ENCODE measurements at regions not wholly inside any gene's neighbourhood (a gene's known extent, or its start where the extent isn't known, plus 50 kb on each side); places are given as distances from the start of the nearest gene placed in this dataset.

DNA sequence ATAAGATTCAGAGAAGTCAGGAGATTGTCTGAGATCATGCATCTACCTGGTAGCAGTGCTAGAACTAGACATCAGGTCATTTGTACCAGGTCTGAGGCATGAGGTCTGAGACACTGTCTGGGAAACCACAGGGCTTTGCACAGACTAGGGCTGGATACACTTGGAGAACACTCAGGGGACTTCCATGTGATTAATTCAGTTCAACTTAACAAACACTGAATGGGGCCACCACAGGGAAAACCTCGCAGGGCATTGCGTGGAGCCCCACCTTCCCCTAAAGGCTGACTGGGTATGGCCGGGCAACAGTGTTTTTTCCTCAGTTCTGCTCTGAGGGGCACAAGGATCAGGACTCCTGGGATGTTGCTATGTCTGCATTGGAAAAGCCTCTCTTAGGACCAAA lies 86.5 kb upstream of the WARS2 start:
- DNase-seq (ENCODE audit: low read depth) = no peak
- TF ChIP-seq, protein P1, sequence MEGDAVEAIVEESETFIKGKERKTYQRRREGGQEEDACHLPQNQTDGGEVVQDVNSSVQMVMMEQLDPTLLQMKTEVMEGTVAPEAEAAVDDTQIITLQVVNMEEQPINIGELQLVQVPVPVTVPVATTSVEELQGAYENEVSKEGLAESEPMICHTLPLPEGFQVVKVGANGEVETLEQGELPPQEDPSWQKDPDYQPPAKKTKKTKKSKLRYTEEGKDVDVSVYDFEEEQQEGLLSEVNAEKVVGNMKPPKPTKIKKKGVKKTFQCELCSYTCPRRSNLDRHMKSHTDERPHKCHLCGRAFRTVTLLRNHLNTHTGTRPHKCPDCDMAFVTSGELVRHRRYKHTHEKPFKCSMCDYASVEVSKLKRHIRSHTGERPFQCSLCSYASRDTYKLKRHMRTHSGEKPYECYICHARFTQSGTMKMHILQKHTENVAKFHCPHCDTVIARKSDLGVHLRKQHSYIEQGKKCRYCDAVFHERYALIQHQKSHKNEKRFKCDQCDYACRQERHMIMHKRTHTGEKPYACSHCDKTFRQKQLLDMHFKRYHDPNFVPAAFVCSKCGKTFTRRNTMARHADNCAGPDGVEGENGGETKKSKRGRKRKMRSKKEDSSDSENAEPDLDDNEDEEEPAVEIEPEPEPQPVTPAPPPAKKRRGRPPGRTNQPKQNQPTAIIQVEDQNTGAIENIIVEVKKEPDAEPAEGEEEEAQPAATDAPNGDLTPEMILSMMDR (IDR thresholded peaks at IDR 0.05; ENCODE audit: control insufficient read depth, insufficient read depth, low read depth, low read length, missing control alignments) = no peak
- no peak overlapping the region for H3K4me3 ChIP-seq (ENCODE audit: control insufficient read depth, low read depth, low read length)

DNA sequence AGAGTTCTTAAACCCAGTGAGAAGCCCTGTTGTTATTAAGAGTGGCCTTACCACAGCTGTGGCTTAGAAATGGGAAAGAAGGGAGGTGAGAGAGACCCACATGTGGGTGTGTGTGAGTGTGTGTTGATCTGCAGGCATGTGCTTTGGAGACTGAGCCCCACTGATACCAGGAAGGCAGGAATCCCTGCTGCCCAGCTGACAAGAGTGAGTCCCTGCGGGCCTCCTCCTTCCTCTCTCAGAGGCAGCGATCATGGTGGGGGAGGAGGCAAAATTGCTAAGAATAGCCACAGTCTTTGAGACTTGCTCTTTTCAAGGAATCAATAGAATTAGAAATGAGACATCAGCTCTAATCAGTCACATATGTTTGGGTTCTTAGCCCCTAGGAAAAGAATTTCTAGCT lies 87.0 kb upstream of the WARS2 start:
- no peak overlapping the region for H3K4me3 ChIP-seq (ENCODE audit: control insufficient read depth, low read depth, low read length)
- TF ChIP-seq, protein P1 (IDR thresholded peaks at IDR 0.05; ENCODE audit: control insufficient read depth, insufficient read depth, low read depth, low read length, missing control alignments) = no peak
- no peak for DNase-seq (ENCODE audit: low read depth)

DNA sequence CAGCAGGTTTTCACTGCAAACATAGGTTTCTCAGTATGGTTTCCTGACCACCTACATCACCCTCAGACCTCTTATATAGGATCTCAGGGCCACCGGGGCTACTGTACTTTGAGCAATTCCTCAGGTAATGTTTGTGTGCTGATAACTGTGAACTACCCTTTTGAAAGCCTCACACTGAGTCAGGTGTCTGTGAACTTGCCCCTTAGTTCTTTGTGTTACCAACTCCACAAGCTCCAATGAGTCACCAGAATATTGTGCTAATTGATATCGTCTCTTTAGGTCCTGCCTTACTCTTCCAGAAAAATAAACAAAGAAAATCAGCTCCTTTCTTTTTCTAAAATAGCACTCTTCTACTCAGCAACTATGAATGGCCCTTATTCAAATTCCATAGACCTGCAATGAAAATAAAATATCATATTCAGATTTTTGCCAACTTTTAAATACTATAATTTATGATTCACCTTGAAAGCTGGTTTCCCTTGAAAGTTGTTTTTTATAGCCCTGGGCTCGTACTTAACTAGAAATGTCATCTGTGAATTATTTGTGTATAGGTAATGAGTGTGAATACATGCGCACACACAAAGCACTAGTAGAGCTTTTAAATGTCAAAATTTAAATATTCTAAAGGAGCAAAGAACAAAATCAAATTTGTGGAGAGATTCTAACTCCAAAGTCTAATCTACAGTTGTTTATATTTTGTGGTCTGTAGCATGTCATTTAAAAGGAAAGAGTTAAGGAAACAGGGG lies 88.1 kb upstream of the WARS2 start:
- no peak for DNase-seq (ENCODE audit: low read depth)
- TF ChIP-seq, protein P1 (IDR thresholded peaks at IDR 0.05; ENCODE audit: control insufficient read depth, insufficient read depth, low read depth, low read length, missing control alignments) = no peak

DNA sequence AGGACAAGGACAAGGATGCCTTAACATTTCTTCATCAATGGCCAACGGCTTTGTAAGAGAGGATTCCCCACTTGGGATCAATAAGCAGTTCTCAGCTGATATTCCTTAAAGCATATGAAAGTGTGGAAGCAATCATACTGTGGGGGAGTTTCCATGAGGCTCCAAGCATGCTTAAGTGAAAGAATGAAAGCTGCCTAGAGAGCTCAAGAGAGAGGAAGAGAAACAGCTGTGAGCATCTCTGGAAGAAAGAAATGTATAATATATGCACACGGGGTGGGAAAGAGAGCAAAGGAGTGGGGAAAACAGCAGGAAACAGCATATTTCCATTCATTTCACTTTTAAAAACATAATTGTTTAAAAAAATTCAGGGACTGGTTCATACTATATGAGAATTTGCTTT lies 94.7 kb upstream of the WARS2 start:
- TF ChIP-seq, protein P1 (IDR thresholded peaks at IDR 0.05; ENCODE audit: control insufficient read depth, insufficient read depth, low read depth, low read length, missing control alignments) = no peak
- no peak for DNase-seq (ENCODE audit: low read depth)
- no peak overlapping the region for H3K4me3 ChIP-seq (ENCODE audit: control insufficient read depth, low read depth, low read length)

More for the DNA sequence above, 88.1 kb upstream of the WARS2 start:
- no peak overlapping the region for H3K4me3 ChIP-seq (ENCODE audit: control insufficient read depth, low read depth, low read length)

DNA sequence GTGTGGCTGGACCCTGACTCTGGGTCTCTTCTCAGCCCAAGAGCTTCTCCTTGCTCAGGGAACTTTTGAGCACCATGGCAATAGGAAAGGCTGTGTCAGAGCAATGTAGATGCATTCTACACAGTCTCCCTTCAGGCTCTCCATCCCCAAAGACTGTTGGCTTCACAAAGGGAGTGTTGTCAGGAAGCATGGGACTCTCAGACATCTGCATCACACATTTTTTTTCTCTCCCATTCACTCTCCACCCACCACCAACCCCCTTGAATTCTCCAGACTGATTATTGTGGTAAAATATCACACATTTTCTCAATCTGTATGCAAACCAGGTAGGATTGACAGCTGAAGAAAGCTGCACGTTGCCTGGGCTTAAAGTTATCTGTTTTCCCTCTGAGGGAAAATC lies 105.4 kb upstream of the WARS2 start:
- no peak overlapping the region for H3K4me3 ChIP-seq (ENCODE audit: control insufficient read depth, low read depth, low read length)
- TF ChIP-seq, protein P1 (IDR thresholded peaks at IDR 0.05; ENCODE audit: control insufficient read depth, insufficient read depth, low read depth, low read length, missing control alignments) = no peak
- DNase-seq (ENCODE audit: low read depth) = no peak

DNA sequence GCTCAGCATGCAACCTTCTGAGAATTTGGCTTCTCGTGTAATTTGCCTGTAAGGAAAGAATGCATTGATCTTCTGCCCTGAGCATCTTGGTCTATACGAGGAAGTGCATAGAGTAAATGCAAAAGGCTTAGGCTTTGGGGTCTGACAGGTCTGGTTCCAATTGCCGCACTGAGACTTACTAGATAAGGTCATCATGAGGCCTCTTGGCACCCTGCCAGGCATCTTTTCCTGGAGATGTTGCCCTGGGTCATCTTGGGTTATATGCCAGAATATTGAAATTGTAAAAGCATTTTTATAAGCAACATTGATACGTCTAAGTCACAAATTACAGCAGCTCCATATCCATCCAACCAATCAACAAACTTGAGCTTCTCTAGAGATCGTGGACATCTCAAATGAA lies 108.8 kb upstream of the WARS2 start:
- no peak overlapping the region for H3K4me3 ChIP-seq (ENCODE audit: control insufficient read depth, low read depth, low read length)
- TF ChIP-seq, protein P1 (IDR thresholded peaks at IDR 0.05; ENCODE audit: control insufficient read depth, insufficient read depth, low read depth, low read length, missing control alignments) = no peak
- DNase-seq (ENCODE audit: low read depth) = no peak
